Activated CD4-positive, alpha-beta memory T cell treated with anti-CD3 and anti-CD28 coated beads, Interleukin-2, amount 10 ng/mL, durations not matched to agents 7 days and 5 days (primary cell): ENCODE measurements at regions not wholly inside any gene's neighbourhood (a gene's known extent, or its start where the extent isn't known, plus 50 kb on each side); places are given as distances from the start of the nearest gene placed in this dataset.

Experiments
- CTCF ChIA-PET: fragments of 350-600 bp; sonication (Branson Sonifier 250); formaldehyde crosslinking; loops from one replicate; lab custom pipeline; 2021; ENCODE audit warnings: antibody characterized with exemption, inconsistent platforms; lab: Charles Lee
- POLR2A ChIA-PET: fragments of 350-600 bp; sonication (Branson Sonifier 250); formaldehyde crosslinking; loops from one replicate; lab custom pipeline; 2021; ENCODE audit warnings: antibody characterized with exemption; lab: Charles Lee
- DNase-seq: peaks from one replicate; pipeline ENCODE4 v3.0.0-alpha.2; 2020
- H3K27ac Mint-ChIP-seq: one replicate; pipeline ENCODE4 v1.8.0; 2021; ENCODE audit warnings: mild to moderate bottlenecking, mixed read lengths
- H3K27me3 Mint-ChIP-seq: one replicate; pipeline ENCODE4 v1.8.0; 2021; ENCODE audit warnings: mixed read lengths
- H3K36me3 Mint-ChIP-seq: one replicate; pipeline ENCODE4 v1.8.0; 2021; ENCODE audit warnings: low read depth, mixed read lengths
- H3K4me1 Mint-ChIP-seq: one replicate; pipeline ENCODE4 v1.8.0; 2021; ENCODE audit warnings: mixed read lengths
- H3K4me3 Mint-ChIP-seq: one replicate; pipeline ENCODE4 v1.8.0; 2021; ENCODE audit warnings: mild to moderate bottlenecking, mixed read lengths
- H3K9me3 Mint-ChIP-seq: one replicate; pipeline ENCODE4 v1.8.0; 2021; ENCODE audit warnings: mixed read lengths

- Mint-ChIP-seq H3K4me3 (no peak overlapping the region), H3K27me3 (no peaks in the 10 kb centered on the region), H3K4me1 (no peaks in the 10 kb centered on the region), H3K27ac (no peak overlapping the region), H3K36me3 (no peaks in the 10 kb centered on the region), H3K9me3 (peaks cover 7% of the 10 kb centered on the region)
- ChIA-PET POLR2A (no interaction called here), CTCF (no interaction called here)
- no peak for DNase-seq
Measured at GRCh38 chr12:67792185-67792584, 143.6 kb downstream of the DYRK2 start.

DNA sequence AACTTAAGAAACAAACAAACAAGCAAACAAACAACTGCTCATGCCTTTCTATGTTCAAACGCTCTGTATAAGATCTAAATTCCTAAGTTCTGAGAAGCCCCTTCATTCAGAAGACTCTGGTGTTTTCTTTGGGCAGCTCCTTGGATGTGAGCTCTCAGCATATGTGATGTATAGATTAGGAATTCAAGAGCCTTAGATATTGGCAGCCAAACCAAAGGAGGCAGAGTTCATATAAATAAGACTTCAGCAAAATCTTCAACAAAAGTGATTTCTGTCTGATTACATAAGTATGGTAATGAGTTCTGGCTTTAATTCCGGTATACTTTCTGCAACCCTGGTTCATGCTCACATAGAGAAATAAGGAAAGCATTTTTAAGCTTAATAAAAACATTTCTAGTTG lies 145.6 kb downstream of the DYRK2 start:
- POLR2A ChIA-PET, result no interaction called here
- CTCF ChIA-PET, result no interaction called here
- no peak for DNase-seq
- H3K27me3 Mint-ChIP-seq, result peaks cover 1% of the 10 kb centered on the region
- peaks cover 7% of the 10 kb centered on the region for H3K9me3 Mint-ChIP-seq
- H3K36me3 Mint-ChIP-seq, result no peaks in the 10 kb centered on the region
- peaks cover under 1% of the 10 kb centered on the region for H3K4me1 Mint-ChIP-seq
- no peak overlapping the region for H3K27ac Mint-ChIP-seq
- no peak overlapping the region for H3K4me3 Mint-ChIP-seq

- Mint-ChIP-seq H3K4me1 (peaks cover 2% of the 10 kb centered on the region), H3K27me3 (peaks cover 2% of the 10 kb centered on the region), H3K27ac (no peak overlapping the region), H3K9me3 (peaks cover 7% of the 10 kb centered on the region), H3K36me3 (no peaks in the 10 kb centered on the region), H3K4me3 (no peak overlapping the region)
- ChIA-PET CTCF (no interaction called here), POLR2A (no interaction called here)
- no peak for DNase-seq
Measured at GRCh38 chr12:67795236-67795635, 146.7 kb downstream of the DYRK2 start.

- peaks cover 2% of the 10 kb centered on the region for H3K4me1 Mint-ChIP-seq
Measured at GRCh38 chr12:67797185-67797741, 148.7 kb downstream of the DYRK2 start.

DNA sequence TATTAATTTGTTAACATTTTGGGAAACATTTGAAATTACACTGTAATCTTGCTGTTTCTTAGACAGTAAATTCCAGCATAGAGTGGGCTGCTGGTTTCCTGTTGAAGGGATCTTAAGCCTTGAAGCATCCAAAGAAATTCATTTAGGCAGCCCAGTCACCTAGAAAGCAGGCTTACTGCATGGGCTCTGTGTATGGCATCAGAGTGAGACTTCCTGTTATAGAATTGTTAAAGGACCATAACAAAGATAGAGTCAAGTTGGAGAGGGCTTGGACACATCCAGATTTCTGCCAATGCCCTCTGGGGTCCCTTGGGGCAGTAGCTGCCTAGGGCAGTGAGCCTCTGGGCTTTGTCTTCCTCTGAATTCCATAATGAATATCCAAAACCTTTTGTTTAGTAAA lies 149.2 kb downstream of the DYRK2 start:
- ChIA-PET POLR2A (no interaction called here), CTCF (no interaction called here)

More at GRCh38 chr12:67797185-67797741, 148.7 kb downstream of the DYRK2 start:
- DNase-seq, result no peak
- Mint-ChIP-seq H3K27me3 (peaks cover 2% of the 10 kb centered on the region), H3K4me3 (no peak overlapping the region), H3K9me3 (no peaks in the 10 kb centered on the region), H3K36me3 (no peaks in the 10 kb centered on the region), H3K27ac (no peak overlapping the region)
- CTCF ChIA-PET, result no interaction called here
- POLR2A ChIA-PET, result no interaction called here

DNA sequence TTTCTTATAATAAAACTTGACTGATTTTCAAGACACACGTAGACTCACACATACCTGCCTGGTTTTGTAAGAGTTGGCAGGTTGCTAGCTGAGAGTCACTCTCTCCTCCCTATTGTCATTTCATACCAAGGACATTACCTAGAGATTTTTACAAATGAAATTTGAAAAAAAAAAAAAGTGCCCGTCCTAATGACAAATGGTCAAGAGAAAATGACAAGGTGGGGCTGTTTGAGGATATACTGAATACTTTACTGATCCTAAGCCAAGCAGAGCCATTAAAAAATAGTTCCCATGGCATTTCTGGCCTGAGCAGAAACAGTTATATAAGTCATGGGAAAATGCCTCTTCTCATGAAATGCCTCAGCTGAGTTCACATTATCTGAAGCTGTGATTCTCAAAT lies 150.2 kb downstream of the DYRK2 start:
- Mint-ChIP-seq H3K9me3 (no peaks in the 10 kb centered on the region), H3K27ac (no peak overlapping the region), H3K4me1 (peaks cover 2% of the 10 kb centered on the region), H3K4me3 (no peak overlapping the region), H3K36me3 (no peaks in the 10 kb centered on the region), H3K27me3 (peaks cover 2% of the 10 kb centered on the region)
- CTCF ChIA-PET, result no interaction called here
- POLR2A ChIA-PET, result no interaction called here
- DNase-seq, result no peak

More for the DNA sequence above, 149.2 kb downstream of the DYRK2 start:
- Mint-ChIP-seq H3K27ac (no peak overlapping the region), H3K27me3 (peaks cover 2% of the 10 kb centered on the region), H3K4me3 (no peak overlapping the region), H3K9me3 (no peaks in the 10 kb centered on the region), H3K36me3 (no peaks in the 10 kb centered on the region), H3K4me1 (peaks cover 2% of the 10 kb centered on the region)
- no peak for DNase-seq

DNA sequence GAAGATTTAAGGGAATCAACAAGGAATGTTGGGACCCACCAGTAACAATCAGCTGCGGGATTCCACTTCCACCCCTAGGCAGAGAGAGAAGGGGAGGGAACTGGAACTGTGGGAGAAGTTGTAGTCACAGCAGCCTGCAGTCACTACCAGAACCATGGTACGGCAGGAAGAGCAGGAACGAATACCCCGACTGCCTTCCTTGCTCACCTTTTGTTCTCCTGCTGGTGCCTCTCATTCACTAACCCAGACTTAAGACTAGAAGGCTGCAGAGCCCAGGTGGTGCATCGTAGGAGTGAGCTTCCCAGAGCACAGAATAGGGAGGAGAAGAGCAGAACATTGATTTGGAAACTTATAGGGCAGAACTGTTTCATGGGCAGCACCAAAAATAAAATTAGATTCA lies 154.2 kb downstream of the DYRK2 start:
- no peaks in the 10 kb centered on the region for H3K9me3 Mint-ChIP-seq
- peaks cover 2% of the 10 kb centered on the region for H3K27me3 Mint-ChIP-seq
- H3K4me1 Mint-ChIP-seq, result peaks cover 2% of the 10 kb centered on the region
- H3K36me3 Mint-ChIP-seq, result no peaks in the 10 kb centered on the region
- no peak for DNase-seq
- POLR2A ChIA-PET, result no interaction called here
- no peak overlapping the region for H3K27ac Mint-ChIP-seq
- CTCF ChIA-PET, result no interaction called here
- H3K4me3 Mint-ChIP-seq, result no peak overlapping the region

GRCh38 chr12:67803278-67803993 lies 154.9 kb downstream of the DYRK2 start:
- no peaks in the 10 kb centered on the region for H3K9me3 Mint-ChIP-seq
- peaks cover 2% of the 10 kb centered on the region for H3K27me3 Mint-ChIP-seq
- no peak overlapping the region for H3K4me3 Mint-ChIP-seq
- no peak overlapping the region for H3K27ac Mint-ChIP-seq
- DNase-seq, result no peak
- POLR2A ChIA-PET, result no interaction called here
- CTCF ChIA-PET, result no interaction called here
- H3K4me1 Mint-ChIP-seq, result peaks cover 2% of the 10 kb centered on the region
- no peaks in the 10 kb centered on the region for H3K36me3 Mint-ChIP-seq

DNA sequence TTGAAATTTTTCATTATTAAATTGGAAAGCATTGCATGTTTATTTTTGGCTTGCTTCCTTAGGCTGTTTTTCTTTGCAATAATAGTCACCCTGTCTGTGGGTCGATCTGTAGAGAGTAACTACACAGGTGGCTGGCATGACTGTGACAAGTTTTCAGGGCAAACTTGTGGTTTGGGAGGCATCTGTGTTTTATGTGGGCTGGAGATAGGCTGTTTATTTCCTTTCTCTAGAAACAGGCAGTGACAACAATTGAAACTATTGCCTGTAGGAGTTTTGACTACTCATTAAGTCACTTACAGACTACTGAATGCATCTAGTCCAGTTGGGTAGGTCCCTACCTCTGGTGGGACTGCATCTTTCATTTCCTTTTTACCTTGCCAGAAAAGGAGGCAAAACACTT lies 155.6 kb downstream of the DYRK2 start:
- POLR2A ChIA-PET, result no interaction called here
- peaks cover 1% of the 10 kb centered on the region for H3K27me3 Mint-ChIP-seq
- H3K27ac Mint-ChIP-seq, result no peak overlapping the region
- H3K4me1 Mint-ChIP-seq, result peaks cover 1% of the 10 kb centered on the region
- no peaks in the 10 kb centered on the region for H3K9me3 Mint-ChIP-seq
- DNase-seq, result peak; percentile 45
- CTCF ChIA-PET, result no interaction called here
- H3K4me3 Mint-ChIP-seq, result no peak overlapping the region
- H3K36me3 Mint-ChIP-seq, result no peaks in the 10 kb centered on the region

- no peak for DNase-seq
- no peaks in the 10 kb centered on the region for H3K36me3 Mint-ChIP-seq
- no peak overlapping the region for H3K27ac Mint-ChIP-seq
- ChIA-PET POLR2A (no interaction called here), CTCF (no interaction called here)
- H3K27me3 Mint-ChIP-seq, result no peaks in the 10 kb centered on the region
- H3K4me3 Mint-ChIP-seq, result no peak overlapping the region
- no peaks in the 10 kb centered on the region for H3K9me3 Mint-ChIP-seq
- H3K4me1 Mint-ChIP-seq, result no peaks in the 10 kb centered on the region
Measured at GRCh38 chr12:67807814-67808213, 159.3 kb downstream of the DYRK2 start.

GRCh38 chr12:67810166-67810565 lies 161.6 kb downstream of the DYRK2 start:
- CTCF ChIA-PET, result no interaction called here

DNA sequence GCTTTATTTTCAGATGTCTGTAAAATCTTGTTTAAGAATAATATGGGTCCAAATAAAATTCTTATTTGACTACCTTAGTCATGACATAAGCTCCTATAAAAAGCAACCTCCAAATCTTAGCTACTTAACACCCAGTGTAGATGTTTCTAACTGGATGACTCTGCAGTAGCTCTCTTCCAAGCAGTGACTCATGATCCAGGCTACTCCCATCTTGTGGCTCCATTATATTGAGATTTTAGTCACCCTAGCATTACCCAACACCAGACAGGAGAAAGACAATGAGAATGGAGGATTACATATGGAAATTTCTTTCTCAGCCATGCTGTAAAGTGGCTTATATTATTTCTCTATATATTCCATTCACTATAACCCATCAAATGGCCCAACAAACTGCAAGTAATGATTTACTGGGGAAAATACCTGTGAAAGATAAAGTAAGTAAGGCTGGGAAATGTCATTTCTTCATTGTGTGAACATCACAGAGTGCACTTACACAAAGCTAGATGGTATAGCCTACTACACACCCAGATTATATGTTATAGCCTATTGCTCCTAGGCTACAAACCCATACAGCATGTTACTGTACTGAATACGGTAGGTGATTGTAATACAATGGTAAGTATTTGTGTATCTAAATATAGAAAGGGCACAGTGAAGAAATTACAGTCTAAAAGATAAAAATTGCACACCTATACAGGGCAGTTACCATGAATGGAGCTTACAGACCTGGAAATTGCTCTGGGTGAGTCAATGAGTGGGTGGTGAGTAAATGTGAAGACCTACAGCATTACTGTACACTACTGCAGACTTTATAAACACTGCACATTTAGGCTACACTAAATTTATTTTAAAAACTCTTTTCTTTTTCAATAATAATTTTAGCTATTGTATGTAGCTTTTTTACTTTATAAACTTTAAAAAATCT lies 163.2 kb downstream of the DYRK2 start:
- no peak for DNase-seq
- H3K4me3 Mint-ChIP-seq, result no peak overlapping the region
- no peaks in the 10 kb centered on the region for H3K36me3 Mint-ChIP-seq
- POLR2A ChIA-PET, result no interaction called here
- CTCF ChIA-PET, result interaction anchor here (1.2 kb wide), 1 partner anchor 131 kb away, joined by 3 read pairs; no protein-coding TSS in a partner anchor
- no peaks in the 10 kb centered on the region for H3K27me3 Mint-ChIP-seq
- H3K9me3 Mint-ChIP-seq, result peaks cover 12% of the 10 kb centered on the region
- H3K4me1 Mint-ChIP-seq, result no peaks in the 10 kb centered on the region
- H3K27ac Mint-ChIP-seq, result no peak overlapping the region

More at GRCh38 chr12:67810166-67810565, 161.6 kb downstream of the DYRK2 start:
- POLR2A ChIA-PET, result no interaction called here
- DNase-seq, result no peak
- Mint-ChIP-seq H3K4me1 (no peaks in the 10 kb centered on the region), H3K36me3 (no peaks in the 10 kb centered on the region), H3K27me3 (no peaks in the 10 kb centered on the region), H3K4me3 (no peak overlapping the region), H3K9me3 (peaks cover 4% of the 10 kb centered on the region), H3K27ac (no peak overlapping the region)

GRCh38 chr12:67813456-67813904 lies 164.9 kb downstream of the DYRK2 start:
- H3K4me1 Mint-ChIP-seq, result no peaks in the 10 kb centered on the region
- CTCF ChIA-PET, result no interaction called here
- POLR2A ChIA-PET, result no interaction called here
- H3K36me3 Mint-ChIP-seq, result no peaks in the 10 kb centered on the region
- H3K9me3 Mint-ChIP-seq, result peaks cover 16% of the 10 kb centered on the region
- no peak for DNase-seq
- H3K27ac Mint-ChIP-seq, result no peak overlapping the region
- no peak overlapping the region for H3K4me3 Mint-ChIP-seq
- no peaks in the 10 kb centered on the region for H3K27me3 Mint-ChIP-seq
